GM18873 (cell line): ENCODE measurements at regions not wholly inside any gene's neighbourhood (a gene's known extent, or its start where the extent isn't known, plus 50 kb on each side); places are given as distances from the start of the nearest gene placed in this dataset.

Experiments
- ATAC-seq: cut with Tn5 transposase; IDR thresholded peaks from one replicate; pipeline ENCODE4 v1.9.1; 2021; ENCODE audit warnings: mild to moderate bottlenecking, moderate library complexity, moderate number of reproducible peaks; ENCODE audit not compliant: unreplicated experiment, low FRiP score

DNA sequence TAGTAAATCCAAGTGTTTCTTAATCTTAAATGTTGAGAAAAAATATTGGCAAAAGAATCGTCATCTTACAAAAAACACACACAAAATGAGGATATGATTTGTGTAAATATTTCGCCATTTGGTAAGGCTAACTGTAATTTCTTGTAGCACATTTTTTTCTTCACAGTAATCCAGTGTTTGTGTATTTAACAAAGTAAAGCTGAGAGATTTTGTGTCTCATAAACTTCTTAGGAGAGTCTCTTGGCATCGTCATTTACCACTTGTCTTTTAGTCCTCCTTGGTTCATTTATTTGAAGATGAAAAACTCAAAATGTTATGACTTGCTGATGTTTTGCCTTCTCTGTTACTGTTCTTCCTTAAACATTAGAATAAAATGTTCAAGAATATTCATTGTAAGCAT is 326.7 kb upstream of the PITX2 start:
- ATAC-seq = no peak

DNA sequence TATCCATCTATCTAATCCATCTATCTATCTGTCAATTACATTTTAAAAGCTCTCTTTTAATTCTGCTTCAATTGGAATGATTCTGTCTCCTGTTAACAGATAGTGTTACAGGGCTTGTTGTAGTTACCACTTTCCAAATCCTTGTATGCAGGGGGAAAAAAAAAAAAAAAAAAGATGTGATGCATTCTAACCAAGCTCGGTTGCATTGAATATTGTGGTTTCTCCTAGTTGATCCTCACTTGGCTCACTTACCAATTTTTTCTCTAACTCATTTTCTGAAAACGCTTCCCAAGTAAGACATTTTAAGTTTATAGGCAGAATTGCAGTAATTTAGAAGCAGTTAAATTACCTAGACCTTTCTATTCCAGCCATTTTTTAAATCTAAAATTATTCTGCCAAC is 327.9 kb upstream of the PITX2 start:
- no peak for ATAC-seq

DNA sequence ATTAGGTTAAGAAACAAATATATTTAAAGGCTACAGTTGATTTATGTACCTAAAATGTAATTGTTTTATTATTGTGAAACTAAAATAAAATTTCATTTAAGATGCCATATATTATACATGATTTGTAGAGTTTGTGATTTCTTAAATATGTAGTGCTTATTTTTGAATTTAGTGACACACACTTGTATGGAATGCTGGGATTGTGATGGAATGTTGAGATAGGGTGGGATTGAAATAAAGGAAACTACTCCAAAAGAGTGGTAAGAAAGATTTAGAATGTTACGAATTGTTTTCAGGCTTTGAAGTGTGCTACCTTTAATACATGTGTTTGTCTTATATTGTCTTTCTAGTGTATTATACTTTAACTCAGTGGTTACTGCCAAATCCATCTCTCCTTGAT is 330.3 kb upstream of the PITX2 start:
- ATAC-seq = no peak

DNA sequence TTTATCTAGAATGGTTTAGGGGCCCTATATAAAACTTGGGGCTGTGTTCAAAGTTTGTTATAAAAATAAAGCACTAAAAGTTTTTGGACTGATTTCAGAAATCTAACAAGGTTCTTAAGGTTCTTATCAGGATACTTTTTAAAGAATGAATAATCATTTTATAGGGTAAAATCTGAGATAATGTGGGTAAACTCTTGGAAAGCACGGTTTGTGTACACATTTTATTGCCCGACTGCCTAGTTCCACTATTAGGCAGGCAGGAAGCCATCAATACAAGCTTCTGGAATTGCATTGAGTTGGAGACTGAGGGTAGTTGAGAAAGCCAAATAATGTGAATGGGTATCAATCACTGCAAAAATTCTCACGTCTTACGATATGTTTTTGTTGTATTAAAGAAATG is 331.0 kb upstream of the PITX2 start:
- no peak for ATAC-seq

DNA sequence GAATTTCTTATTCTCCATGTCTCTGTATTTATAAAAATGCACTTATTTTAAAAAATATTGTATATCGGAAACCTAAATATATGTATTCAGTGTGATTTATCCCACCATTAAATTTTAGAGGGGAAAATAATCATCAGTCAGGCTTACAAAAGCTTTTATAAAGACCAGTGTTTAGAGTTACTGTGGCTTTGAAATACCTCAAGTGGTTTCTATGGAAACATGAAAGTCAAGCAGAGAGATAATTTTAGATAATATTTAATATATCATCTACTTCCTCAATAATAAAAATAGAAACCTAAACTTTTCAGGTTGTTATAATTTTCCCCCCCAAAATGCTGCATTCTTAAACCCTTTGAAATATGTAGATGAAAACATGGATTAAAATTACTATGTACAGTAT is 332.9 kb upstream of the PITX2 start:
- no peak for ATAC-seq

DNA sequence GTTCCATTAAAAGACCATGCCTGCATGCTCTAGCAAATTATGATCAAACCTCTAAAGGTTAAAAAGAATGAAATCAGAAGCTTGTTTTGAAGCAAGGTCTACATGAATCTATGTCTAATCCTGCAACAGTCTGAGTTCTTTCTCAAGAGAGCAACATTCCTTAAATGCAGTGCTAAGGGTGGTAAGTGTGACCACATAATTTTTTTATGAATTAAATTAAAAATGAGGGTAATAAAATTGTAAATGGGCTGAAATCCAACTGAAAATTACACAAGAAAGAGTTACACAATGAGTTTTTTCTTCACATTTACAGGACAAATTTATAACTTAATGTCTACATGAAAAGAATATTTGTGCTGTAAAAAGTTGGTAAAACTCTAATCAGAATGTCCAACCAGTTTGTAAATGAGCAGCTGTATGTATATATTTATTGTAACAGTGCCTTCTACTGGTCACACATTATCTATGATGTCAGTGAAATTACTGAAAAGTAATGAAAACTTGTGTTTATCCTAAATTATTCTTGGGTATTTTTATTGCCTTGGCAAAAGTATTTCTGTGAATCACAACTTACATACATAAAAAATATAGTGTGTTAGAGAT is 336.3 kb upstream of the PITX2 start:
- ATAC-seq = no peak

DNA sequence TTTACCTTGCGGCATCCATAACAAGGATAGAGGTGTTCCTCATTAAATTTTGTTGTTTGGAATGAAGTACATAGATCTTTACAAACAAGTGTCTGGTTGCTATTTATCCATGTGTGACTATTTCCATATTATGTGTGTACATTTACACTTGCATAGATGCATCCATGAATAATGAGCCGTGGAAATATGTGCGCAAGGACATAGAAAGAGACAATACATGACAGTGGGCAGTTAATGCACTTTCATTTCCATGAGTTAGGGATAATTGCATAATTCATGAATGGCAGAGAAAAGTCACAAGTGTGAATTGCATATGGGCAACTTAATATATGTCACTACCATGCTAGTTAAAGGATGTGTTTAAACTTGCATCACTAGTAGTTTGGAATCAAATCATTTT is 338.2 kb upstream of the PITX2 start:
- ATAC-seq = no peak

DNA sequence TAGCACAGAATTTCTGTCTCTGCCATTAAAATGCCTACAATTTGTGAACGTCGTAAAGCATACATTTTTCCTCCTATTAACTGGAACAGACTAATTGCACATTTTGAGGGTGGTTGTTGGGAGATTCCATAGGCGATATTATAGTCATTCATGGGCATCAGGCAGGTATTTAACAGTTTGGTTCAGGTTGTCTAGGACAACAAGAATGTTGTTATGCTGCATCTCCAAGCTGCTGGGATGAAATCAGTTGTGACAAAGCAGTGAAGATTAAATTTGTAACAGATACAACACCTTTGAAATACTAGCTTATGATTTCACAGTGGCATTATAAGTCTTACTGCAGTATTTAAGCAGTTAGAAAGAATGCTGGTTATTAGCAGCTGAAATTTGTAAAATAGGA is 339.7 kb upstream of the PITX2 start:
- no peak for ATAC-seq

DNA sequence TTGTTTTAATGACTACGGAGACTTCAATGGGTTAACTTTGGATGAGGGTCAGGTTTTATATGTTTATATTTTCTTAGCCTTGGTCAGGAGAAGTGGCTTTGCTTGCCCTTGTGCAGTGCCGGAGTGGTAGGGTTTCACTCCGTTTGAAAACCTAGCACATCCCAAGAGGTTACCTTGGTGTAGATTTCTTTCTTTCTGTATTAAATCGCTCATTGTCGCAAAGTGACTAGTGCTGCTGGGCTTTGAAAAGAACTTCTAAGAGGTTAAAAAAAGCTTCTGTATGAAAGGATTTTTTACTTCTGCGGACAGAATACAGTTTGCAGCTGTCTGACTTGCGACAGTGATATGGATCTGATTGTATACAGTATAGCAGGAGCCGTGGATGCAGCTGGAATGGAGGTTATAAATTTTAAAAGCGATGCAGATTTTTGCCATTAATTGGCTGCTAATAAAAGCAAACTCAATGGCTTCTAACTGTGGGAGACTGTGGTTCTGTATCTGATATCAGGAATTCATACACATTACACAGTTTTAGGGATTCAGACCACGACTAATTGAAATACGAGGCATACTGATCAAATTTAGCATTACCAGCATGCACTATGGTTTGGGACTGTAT is 340.9 kb upstream of the PITX2 start:
- no peak for ATAC-seq

DNA sequence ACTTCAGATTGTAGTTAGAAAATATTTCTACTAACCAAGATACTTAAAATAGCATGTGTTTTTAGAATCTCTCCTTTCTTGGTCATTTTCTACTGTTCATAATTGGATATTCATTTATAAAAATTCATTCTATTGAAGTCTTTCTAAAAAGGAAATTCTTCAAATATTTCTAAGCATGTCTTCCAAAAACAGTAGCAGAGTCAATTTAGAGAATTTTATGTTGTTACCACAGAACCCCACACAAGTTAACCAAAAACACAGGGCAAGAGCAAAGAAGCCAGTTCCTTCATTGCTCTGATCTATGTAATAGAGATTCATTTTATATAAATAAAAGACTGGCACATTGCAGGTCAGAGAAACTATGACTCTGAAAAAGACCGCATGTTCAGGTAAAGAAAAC is 345.1 kb upstream of the PITX2 start:
- ATAC-seq = no peak

DNA sequence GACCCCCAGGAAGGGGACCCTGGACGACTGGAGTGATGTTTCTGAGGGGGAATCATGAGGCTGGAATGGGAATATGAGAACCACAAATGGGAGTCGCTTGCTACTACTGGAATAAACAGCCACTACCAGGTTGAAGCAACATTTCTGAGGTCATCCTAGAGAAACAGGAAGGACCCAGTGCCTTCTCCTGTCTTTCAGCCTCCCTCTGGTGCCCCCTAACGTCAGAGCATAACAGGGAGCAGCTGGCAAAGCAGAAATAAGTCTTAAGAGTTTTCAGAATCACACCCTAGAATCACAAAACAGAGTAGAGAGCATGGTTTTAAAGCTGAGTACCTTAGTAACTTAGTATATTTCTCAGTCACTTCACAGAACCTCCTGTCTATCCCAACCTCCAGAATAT is 347.8 kb upstream of the PITX2 start:
- no peak for ATAC-seq

DNA sequence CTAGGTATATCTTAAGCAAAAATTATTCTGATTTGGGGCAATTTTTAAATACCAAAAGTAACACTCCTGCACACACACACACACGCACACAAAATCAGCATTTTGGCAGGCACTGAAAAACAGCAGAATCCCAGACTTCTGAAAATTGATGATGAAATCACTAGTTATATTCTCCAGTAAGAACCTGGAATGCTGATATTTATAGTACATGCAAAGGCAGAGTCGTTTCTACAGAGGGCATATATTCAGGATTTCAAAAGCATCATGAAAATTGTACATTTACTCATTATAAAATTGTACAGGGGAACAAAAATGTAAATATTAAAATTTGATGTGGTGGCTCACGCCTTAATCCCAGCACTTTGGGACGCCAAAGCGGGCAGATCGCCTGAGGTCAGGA is 352.5 kb upstream of the PITX2 start:
- ATAC-seq = no peak

DNA sequence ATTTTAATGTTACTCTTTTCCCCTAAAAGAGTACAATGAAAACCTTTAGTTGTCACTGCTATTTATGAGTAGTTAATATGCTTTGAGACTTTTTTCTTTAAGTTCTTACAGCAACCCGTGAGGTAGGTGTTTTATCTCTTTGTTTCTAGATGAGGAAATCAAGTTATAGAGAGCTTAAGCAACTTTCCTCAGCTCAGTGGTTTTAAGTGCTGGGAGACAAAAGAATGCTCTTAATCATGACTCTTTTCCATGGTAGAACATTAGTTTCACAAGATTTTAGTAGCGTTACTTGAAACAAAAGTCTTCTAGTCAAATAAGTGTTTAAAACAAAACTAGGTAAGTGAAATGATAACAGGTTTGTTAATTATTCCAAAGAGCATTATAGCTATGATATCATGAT is 354.7 kb upstream of the PITX2 start:
- no peak for ATAC-seq

DNA sequence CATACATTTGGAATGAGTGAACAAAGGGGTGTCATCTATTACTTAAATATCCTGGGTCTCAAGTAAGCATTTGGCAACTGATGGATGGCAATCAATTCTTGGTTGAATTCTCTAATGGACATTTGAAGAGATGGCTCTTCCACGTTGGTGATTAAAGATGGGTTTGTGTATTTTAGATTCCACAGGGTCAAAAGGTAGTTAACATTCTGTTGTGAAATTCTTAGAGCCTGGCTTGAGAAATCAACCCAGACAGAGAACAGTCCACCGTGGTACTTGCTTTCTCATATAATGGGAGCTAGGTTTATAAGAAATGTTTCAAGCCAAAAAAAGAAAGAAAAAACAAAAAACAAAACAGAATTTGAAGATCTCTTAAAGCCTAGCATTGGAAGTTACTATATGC is 355.9 kb upstream of the PITX2 start:
- no peak for ATAC-seq

DNA sequence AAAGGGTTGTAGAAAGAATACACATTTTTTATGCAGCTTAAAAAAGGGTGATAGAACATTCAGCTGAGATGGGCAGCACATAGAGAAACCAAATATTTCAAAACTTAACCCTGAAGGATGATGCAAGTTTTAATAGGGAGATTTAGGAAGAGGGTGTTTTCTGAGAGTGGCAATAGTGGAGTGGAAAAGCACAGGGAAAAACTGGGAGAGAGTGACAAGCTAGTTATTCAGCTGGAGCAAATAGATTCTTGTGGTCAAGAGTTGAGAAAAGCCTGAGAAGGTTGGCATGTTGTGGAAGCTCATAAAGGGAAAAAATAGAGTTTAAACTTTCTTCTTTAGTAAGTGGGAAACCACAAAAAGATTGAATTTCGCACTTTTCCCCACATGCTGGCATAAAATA is 359.6 kb upstream of the PITX2 start:
- ATAC-seq = no peak

DNA sequence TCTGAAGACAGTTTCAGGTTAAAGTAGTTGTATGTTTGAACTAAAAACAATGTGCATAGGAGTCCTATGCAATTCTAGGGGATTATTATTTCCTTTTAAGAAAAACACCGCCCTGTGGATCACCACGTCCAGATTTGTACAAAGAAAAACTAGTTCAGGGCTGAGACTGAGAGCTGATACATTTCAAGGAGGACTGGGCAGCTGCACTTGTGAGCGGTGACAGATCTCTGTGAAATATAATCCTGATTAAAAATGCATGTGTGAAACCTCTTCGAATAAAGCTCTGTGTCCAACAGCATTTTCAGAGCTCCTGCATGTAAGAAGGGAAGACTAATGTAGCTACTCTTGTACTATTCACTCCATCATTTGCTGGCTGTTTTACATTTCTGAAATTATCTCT is 365.8 kb upstream of the PITX2 start:
- no peak for ATAC-seq

DNA sequence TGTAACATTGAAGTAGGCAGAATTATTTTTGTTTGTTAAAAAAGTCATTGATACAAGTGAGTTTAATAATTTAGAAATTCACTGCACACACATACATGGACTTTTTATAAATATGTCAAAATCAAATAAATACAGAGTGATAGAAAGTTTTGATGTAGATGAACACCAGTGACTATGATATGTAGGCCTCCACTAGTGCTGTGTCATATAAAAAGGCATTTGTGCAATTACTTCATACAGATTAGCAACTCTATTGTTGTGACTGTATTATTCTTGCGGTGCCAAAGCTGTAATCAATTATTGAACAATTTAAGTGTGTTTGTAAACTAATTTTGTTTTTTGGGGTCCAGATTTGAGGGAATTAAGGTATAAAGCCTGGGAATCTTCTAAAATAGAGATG is 366.2 kb upstream of the PITX2 start:
- ATAC-seq = no peak

DNA sequence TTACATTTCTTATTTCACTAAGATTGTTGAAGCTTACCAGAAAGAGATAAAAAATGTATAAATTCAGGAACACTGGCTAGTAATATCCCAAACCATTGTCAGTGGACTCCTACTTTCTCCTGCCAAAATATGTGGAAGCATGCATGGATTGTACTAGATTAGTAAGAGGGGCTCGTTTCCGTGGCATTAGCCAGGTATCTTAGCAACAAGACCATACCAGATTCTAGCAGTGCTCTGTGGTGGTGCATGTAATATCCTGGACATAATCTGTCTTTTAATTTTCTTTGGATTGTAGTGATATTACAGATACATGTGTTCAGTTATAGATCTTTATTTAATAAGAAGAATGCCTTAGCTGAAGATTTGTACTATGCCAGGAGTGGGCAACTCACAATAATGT is 371.9 kb upstream of the PITX2 start:
- no peak for ATAC-seq

DNA sequence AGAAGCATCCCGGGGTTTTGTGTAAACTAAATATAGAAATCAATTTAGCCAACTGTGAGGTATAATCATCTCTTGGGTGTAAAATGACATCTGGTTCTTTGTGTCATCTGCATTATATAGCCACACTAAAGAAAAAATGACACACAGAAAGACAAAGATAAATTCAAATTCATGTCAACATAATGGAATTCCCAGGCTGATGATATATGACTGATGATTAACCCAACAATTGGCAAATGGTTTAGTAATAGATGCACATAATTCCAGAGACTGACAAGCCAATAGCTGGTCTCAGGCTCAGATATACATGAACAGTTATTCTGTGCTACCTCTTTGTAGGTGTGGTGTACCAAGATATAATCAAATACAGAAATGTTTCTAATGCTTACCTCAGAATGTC is 375.4 kb upstream of the PITX2 start:
- ATAC-seq = no peak

DNA sequence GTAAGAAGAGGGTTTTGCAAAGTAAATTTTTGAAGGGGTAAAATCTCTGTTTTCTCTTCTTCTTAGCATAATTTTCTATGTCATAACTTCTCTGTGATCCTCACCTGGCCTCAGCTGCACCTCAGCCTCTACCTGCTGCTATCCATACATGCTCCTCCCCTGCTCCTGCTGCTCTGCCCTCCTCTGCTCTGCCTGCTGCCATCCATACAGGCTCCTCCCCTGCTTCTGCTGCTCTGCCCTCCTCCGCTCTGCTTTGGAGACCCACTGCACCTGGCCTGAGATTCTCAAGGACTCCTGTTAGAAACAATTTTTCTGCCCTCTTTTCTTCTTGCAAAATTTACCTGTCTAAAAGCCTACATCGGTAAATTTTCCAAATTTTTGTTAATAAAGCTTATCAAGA is 388.6 kb upstream of the PITX2 start:
- no peak for ATAC-seq

DNA sequence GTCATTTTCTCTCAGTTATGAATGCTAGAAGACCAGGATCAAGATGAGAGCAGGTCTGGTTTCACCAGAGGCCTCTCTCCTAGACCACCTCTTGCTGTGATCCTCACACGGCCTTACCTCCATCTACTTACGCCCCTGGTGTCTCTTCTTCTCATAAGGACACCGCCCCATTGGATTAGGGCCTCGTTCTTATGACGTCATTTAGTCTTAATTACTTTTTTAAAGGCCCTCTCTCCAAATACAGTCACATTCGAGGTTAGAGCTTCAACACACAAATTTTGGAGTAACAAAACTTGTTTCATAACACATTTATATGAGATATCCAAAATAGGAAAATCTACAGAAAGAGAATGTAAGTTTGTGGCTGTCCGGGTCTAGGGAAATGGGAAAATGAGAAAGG is 391.0 kb upstream of the PITX2 start:
- ATAC-seq = no peak

DNA sequence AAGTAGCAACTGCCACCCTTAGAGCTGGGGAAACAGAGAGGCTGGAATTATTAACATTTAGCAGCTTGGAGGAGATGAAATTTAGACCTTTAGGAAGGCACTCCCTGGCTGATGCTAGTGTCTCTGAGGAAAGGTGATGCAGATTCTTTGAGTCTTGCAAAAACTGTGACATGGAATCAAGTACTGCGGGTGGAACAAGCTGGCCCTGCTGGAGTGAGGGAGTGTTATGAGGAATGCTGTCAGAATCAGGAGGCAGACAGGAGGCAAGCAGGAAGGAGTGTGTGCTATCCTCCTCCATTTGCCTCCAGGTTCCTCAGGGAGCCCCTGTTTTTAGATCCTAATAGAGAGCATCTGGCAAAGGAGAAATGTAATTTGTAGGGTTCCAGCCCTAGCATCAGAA is 391.7 kb upstream of the PITX2 start:
- ATAC-seq = no peak

DNA sequence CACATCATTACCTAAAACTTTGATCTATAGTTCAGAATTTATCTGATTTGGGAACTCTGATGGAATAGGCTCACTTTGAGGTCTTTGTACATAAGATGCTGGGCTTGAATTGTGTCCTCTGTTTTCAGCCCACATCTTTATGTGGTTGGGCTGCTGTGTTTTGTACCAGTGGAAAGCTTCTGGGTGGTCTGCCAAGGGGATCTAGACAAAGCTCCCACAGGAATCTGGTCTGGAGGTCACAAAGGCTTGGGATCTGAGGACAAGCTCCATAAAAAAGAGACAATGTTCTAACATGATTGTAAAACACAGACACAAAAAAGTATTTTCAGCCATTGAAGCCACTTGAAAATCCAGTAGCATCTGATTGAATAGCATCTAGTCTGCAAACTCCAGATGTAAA is 393.5 kb upstream of the PITX2 start:
- no peak for ATAC-seq
